COLO829 (cell line): ENCODE measurements at regions not wholly inside any gene's neighbourhood (a gene's known extent, or its start where the extent isn't known, plus 50 kb on each side); places are given as distances from the start of the nearest gene placed in this dataset.
"Not testable (repeated sequence)": the region's sequence is repeated elsewhere in the genome, so short reads cannot be mapped to it uniquely, and the experiment has no call there.

Experiments used
- DNase-seq: peaks from one replicate; pipeline ENCODE4 v3.0.0; 2012; ENCODE audit warnings: low spot score

- DNase-seq = no peak
Measured at GRCh38 chr7:19533266-19533665, 175.6 kb downstream of the POLR1F start.

- DNase-seq = no peak
Measured at GRCh38 chr7:19530852-19531251, 178.0 kb downstream of the POLR1F start.

- no peak for DNase-seq
Measured at GRCh38 chr7:19530261-19530660, 178.6 kb downstream of the POLR1F start.

- no peak for DNase-seq
Measured at GRCh38 chr7:19526639-19527038, 182.2 kb downstream of the POLR1F start.

- DNase-seq = peak; percentile 40
Measured at GRCh38 chr7:19522486-19522885, 186.4 kb downstream of the POLR1F start.

GRCh38 chr7:19520392-19520791 lies 188.4 kb downstream of the POLR1F start:
- no peak for DNase-seq

- no peak for DNase-seq
Measured at GRCh38 chr7:19519443-19520021, 189.3 kb downstream of the POLR1F start.

- DNase-seq = not testable (repeated sequence)
Measured at GRCh38 chr7:19517546-19517945, 191.3 kb downstream of the POLR1F start.

GRCh38 chr7:19508821-19509220 lies 200.0 kb downstream of the POLR1F start:
- DNase-seq = no peak

GRCh38 chr7:19508124-19508523 lies 200.7 kb downstream of the POLR1F start:
- no peak for DNase-seq

GRCh38 chr7:19491821-19492452 lies 216.9 kb downstream of the POLR1F start:
- peak; percentile 22 for DNase-seq

- DNase-seq = no peak
Measured at GRCh38 chr7:19491371-19491770, 217.5 kb downstream of the POLR1F start.

GRCh38 chr7:19489162-19489820 lies 219.5 kb downstream of the POLR1F start:
- DNase-seq = no peak

GRCh38 chr7:19488056-19488455 lies 220.8 kb downstream of the POLR1F start:
- DNase-seq = no peak

GRCh38 chr7:19482628-19483027 lies 226.2 kb downstream of the POLR1F start:
- DNase-seq = no peak

- no peak for DNase-seq
Measured at GRCh38 chr7:19480383-19480782, 228.5 kb downstream of the POLR1F start.

- no peak for DNase-seq
Measured at GRCh38 chr7:19470031-19470430, 238.8 kb downstream of the POLR1F start.

- no peak for DNase-seq
Measured at GRCh38 chr7:19465861-19466260, 243.0 kb downstream of the POLR1F start.

- DNase-seq = no peak
Measured at GRCh38 chr7:19464751-19465150, 244.1 kb downstream of the POLR1F start.

GRCh38 chr7:19464241-19464640 lies 244.6 kb downstream of the POLR1F start:
- no peak for DNase-seq

- no peak for DNase-seq
Measured at GRCh38 chr7:19463581-19463980, 245.3 kb downstream of the POLR1F start.

- DNase-seq = no peak
Measured at GRCh38 chr7:19455623-19456022, 253.2 kb downstream of the POLR1F start.

- no peak for DNase-seq
Measured at GRCh38 chr7:19448091-19448490, 260.7 kb downstream of the POLR1F start.
